Thyroid gland (tissue), 4 donors: ENCODE measurements at regions not wholly inside any gene's neighbourhood (a gene's known extent, or its start where the extent isn't known, plus 50 kb on each side); places are given as distances from the start of the nearest gene placed in this dataset.

Experiments used
- DNase-seq, 2 donors: peaks; one replicate each; pipeline ENCODE4 v3.0.0-alpha.2; 2019
- H3K27ac ChIP-seq, 3 donors: fragments of 200-600 bp; sonication (generic); 1 replicate in 2 of 3; 2 replicates in 1 of 3; pipeline ENCODE4 v1.5.1; 2016 to 2019; ENCODE audit warnings: mild to moderate bottlenecking in 1 of 3, moderate library complexity in 1 of 3
- H3K27me3 ChIP-seq: fragments of 200-600 bp; sonication (generic); one replicate; pipeline ENCODE4 v1.5.1; 2019
- H3K36me3 ChIP-seq, 2 donors: fragments of 200-600 bp; sonication (generic); one replicate each; pipeline ENCODE4 v1.5.1; 2016 to 2019
- H3K4me1 ChIP-seq, 2 donors: fragments of 200-600 bp; sonication (generic); one replicate each; pipeline ENCODE4 v1.5.1; 2017 to 2019
- H3K4me3 ChIP-seq, 3 donors: fragments of 200-600 bp; sonication (generic); replicated peaks in 1 of 3; 1 replicate in 2 of 3; 2 replicates in 1 of 3; pipeline ENCODE4 v1.5.1; 2016; ENCODE audit warnings: mild to moderate bottlenecking in 1 of 3
- H3K9me3 ChIP-seq: fragments of 200-600 bp; sonication (generic); one replicate; pipeline ENCODE4 v1.5.1; 2017
- CTCF ChIP-seq, 6 experiments: fragments of 200-600 bp in 3 of 6; fragments of 450-650 bp in 3 of 6; sonication (generic) in 3 of 6; IDR thresholded peaks; one replicate each; pipeline ENCODE4 v1.5.1; 2016 to 2019; ENCODE audit warnings: antibody characterized with exemption in 6 of 6, mild to moderate bottlenecking in 2 of 6, inconsistent platforms in 1 of 6, moderate library complexity in 1 of 6
- POLR2A ChIP-seq, 2 donors: fragments of 450-650 bp; IDR thresholded peaks; one replicate each; pipeline ENCODE4 v1.6.1; 2017; ENCODE audit warnings: antibody characterized with exemption in 2 of 2, mild to moderate bottlenecking in 2 of 2, moderate library complexity in 1 of 2
- WGBS, 2 donors: methylation state at CpG; one replicate each; pipeline ENCODE4 v1.1.5; 2017; 5-methylcytosine and 5-hydroxymethylcytosine counted together
- intact Hi-C: fragments of 100-400 bp; cut with DNase I; formaldehyde crosslinking; loops from one replicate; pipeline ENCODE4 v1.15.1; 2023

- 93 to 98% methylated on average over 8 of the region's 8 CpGs for WGBS, 2 donors
- DNase-seq, result no peak
- H3K36me3 ChIP-seq, result no peaks in the 10 kb centered on the region
- no peak overlapping the region for H3K4me3 ChIP-seq
- H3K27ac ChIP-seq, result no peak overlapping the region
- H3K9me3 ChIP-seq, result no peaks in the 10 kb centered on the region
- no peaks in the 10 kb centered on the region for H3K27me3 ChIP-seq
- intact Hi-C loops, result no loop called here
- TF ChIP-seq CTCF (IDR thresholded peaks at IDR 0.05) (no peak), POLR2A (IDR thresholded peaks at IDR 0.05) (no peak)
- H3K4me1 ChIP-seq, result no peaks in the 10 kb centered on the region
Observed at GRCh38 chr13:21762512-21762911, 91.6 kb downstream of the FGF9 start.

- no peak for DNase-seq
- Histone ChIP-seq H3K36me3 (no peaks in the 10 kb centered on the region), H3K27me3 (no peaks in the 10 kb centered on the region), H3K4me1 (no peaks in the 10 kb centered on the region), H3K9me3 (no peaks in the 10 kb centered on the region), H3K27ac (no peak overlapping the region), H3K4me3 (no peak overlapping the region)
- intact Hi-C loops, result no loop called here
- TF ChIP-seq CTCF (IDR thresholded peaks at IDR 0.05), result no peak
- no peak for TF ChIP-seq POLR2A (IDR thresholded peaks at IDR 0.05)
- WGBS, 2 donors, result 89 to 90% methylated on average over 8 of the region's 8 CpGs
Observed at GRCh38 chr13:21767032-21767431, 96.2 kb downstream of the FGF9 start.

GRCh38 chr13:21771075-21771474 is 100.2 kb downstream of the FGF9 start:
- no peak for TF ChIP-seq POLR2A (IDR thresholded peaks at IDR 0.05)
- no peak for TF ChIP-seq CTCF (IDR thresholded peaks at IDR 0.05)
- H3K4me3 ChIP-seq, result no peak overlapping the region
- 78 to 83% methylated on average over 1 of the region's 1 CpG for WGBS, 2 donors
- no peaks in the 10 kb centered on the region for H3K27me3 ChIP-seq
- DNase-seq, result no peak
- H3K27ac ChIP-seq, result no peak overlapping the region
- intact Hi-C loops, result no loop called here
- H3K4me1 ChIP-seq, result no peaks in the 10 kb centered on the region
- no peaks in the 10 kb centered on the region for H3K36me3 ChIP-seq
- no peaks in the 10 kb centered on the region for H3K9me3 ChIP-seq

GRCh38 chr13:21777166-21777565 is 106.3 kb downstream of the FGF9 start:
- Histone ChIP-seq H3K4me3 (no peak overlapping the region), H3K4me1 (no peaks in the 10 kb centered on the region), H3K27ac (no peak overlapping the region), H3K36me3 (no peaks in the 10 kb centered on the region), H3K9me3 (no peaks in the 10 kb centered on the region), H3K27me3 (no peaks in the 10 kb centered on the region)
- WGBS, 2 donors, result 74 to 85% methylated on average over 1 of the region's 1 CpG
- intact Hi-C loops, result no loop called here
- TF ChIP-seq CTCF (IDR thresholded peaks at IDR 0.05) (no peak), POLR2A (IDR thresholded peaks at IDR 0.05) (no peak)
- DNase-seq, result no peak

GRCh38 chr13:21777813-21778212 is 106.9 kb downstream of the FGF9 start:
- 81 to 84% methylated on average over 3 of the region's 3 CpGs for WGBS, 2 donors
- DNase-seq, result no peak
- no peaks in the 10 kb centered on the region for H3K9me3 ChIP-seq
- no peaks in the 10 kb centered on the region for H3K27me3 ChIP-seq
- intact Hi-C loops, result no loop called here
- no peak for TF ChIP-seq CTCF (IDR thresholded peaks at IDR 0.05)
- TF ChIP-seq POLR2A (IDR thresholded peaks at IDR 0.05), result no peak
- H3K4me1 ChIP-seq, result no peaks in the 10 kb centered on the region
- no peaks in the 10 kb centered on the region for H3K36me3 ChIP-seq
- no peak overlapping the region for H3K27ac ChIP-seq
- no peak overlapping the region for H3K4me3 ChIP-seq
